Right renal cortex interstitium (tissue), 3 donors: ENCODE measurements at regions not wholly inside any gene's neighbourhood (a gene's known extent, or its start where the extent isn't known, plus 50 kb on each side); places are given as distances from the start of the nearest gene placed in this dataset.
"Not testable (repeated sequence)": the region's sequence is repeated elsewhere in the genome, so short reads cannot be mapped to it uniquely, and the experiment has no call there.

ENCODE experiments used
- DNase-seq, 3 donors: peaks; one replicate each; pipeline ENCODE4 v3.0.0-alpha.2; 2013; ENCODE audit warnings: low read depth in 3 of 3, low spot score in 2 of 3

DNA sequence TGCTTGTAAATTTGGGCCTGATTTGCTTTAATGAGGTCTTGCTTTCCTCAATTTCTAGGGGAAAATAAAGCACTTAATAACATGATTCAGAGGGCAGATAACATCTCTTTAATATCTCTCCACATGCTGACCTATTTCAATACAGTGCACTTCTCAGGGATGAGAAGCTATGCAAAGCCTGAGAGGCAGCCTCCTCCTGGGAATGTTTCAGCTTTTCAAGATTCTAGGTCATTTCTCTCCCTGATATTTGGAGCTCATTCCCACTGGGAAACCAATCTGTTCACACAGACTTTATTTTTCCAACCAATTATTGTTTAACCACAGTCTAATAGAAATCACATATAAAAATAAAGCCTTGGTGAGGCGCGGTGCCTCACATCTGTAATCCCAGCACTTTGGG, 67.0 kb upstream of the LSAMP start:
- DNase-seq = no peak

DNA sequence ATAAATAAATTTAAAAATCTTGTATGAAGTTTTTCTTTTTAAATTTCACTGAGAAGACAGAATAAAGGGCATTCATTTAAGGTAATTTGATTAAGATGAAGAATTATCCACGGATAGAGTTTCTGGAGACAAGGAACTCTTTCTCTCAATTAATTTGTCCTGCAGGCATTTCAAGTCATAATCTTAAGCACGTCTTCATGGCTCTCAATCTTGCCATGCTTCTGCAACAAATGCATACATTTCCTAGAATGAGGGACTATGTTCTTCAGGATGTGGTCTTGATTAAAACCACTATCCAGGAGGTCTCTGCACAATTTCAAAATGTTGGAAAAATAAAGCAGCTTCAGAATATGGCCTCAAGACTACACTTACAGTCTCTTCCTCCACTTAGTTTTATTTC, 67.6 kb upstream of the LSAMP start:
- DNase-seq = no peak

DNA sequence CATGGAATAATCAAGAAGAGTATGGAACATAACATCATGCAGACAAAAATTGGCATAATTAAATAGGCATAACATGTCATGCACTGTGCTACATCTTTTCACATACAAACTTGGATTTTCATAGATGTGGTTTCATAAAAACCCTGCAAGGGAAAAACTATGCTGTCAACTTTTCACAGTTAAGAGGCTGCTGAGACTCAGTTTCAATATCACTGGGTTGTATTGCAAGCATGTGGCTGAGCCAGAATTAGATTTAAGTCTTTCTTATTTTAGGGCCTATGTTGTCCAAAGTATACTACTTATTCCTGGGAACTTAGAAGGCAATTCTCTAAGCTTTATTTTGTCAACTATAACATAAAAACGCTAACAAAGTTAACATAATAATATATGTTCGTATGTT, 70.7 kb upstream of the LSAMP start:
- DNase-seq = no peak

DNA sequence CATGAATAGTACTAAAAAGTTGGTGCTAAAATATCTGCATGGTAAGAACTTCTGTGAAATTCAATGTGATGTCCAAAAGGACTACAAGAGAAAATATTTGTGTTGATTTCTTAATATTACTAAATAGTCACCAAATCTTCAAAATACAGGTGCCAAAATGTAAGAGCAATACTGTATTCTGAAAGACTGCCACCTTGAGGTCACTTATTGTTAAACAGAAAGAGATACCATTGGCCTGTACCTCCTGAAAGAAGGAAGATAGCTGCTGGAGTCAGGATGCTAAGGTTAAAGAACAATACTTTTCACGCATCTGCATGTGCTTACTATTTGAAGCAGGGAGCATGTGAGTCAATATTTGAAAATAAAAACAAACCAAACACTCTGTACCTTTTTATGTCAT, 72.0 kb upstream of the LSAMP start:
- DNase-seq = no peak

DNA sequence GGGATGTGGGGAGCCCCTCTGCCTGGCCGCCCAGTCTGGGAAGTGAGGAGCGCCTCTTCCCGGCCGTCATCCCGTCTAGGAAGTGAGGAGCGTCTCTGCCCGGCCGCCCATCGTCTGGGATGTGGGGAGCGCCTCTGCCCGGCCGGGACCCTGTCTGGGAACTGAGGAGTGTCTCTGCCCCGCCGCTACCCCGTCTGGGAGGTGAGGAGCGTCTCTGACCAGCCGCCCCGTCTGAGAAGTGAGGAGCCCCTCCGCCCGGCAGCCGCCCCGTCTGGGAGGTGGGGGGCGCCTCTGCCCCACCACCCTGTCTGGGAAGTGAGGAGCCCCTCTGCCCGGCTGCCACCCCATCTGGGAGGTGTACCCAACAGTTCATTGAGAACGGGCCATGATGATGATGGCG, 73.8 kb upstream of the LSAMP start:
- DNase-seq = not testable (repeated sequence)

DNA sequence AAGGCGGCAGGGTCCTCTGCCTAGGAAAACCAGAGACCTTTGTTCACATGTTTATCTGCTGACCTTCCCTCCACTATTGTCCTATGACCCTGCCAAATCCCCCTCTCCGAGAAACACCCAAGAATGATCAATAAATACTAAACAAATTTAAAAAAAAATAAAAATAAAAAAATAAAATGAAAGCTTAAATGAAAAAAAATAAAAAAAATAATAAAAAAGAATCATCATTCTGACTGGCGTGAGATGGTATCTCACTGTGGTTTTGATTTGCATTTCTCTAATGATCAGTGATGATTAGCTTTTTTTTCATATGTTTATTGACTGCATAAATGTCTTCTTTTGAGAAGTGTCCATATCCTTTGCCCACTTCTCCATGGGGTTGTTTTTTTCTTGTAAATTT, 74.5 kb upstream of the LSAMP start:
- DNase-seq = not testable (repeated sequence)

DNA sequence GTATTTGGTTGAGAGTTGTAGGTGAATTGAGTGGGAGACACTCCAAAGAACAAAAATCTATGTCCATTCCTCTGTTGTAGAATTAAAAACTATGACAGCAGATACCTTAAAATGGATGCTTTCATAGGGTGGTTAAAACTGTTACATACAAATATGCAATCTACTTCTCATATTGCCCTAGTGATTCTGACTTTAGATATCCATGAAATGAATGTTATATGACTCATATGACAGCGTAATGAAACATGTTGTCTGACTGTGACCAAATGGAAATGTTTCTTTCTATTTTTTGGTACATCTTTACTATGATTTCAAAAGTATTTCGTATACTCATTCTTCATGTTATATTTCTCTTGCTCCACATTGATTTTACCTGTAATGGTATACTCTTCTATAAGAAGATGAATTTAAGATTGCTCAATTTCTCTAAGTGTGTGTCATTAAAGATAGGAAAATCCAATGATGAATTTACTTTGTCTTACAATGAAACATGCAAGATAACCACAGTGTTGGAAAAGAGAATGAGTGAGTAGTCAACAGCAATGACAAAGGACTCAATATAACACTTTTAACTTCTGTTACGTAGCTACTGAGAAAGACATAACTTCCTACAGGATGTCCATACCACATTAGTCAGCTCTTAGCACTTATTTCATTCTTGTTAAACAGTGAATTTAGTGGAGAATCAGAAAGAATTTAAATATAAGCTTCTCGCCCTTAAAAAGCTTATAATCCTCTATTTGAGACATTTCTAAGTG, 79.3 kb upstream of the LSAMP start:
- DNase-seq = no peak

DNA sequence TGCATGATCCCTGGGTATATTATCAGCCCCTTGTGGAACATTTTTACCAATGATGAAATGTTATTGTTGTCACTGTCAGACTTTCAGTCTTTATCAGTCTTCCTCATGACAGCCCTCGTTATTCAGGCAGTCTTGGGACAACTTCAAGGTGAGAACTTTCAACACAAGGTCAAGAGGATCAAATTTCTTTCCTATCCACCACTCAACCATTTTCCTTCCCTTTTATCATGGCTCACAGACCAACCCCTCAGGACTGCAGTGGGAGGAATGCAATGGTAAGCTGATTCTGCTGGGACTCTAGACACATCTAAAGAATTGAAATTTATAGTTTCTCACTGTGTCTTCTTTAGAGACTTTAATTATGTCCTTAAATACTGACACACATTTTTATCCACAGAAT, 107.0 kb upstream of the LSAMP start:
- peak in 2 of 3 donors; percentile 2 to 6 for DNase-seq

DNA sequence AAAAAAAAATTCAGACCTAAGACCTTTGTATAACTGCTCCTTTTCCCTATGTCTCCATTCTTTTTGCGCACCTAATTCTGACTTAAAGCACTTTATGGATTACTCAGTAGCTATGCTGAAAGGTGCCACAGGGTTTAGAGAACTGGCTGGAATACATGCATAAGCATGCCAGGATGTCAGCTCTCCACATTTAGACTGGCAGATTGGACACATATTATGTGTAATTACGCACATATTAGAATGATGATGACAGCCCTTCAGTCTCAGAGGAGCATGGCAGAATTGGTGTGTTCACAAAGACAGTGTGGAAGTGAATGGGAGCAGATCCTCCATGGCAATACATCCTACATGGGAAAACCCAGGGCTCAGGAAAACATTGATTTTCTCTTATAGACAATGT, 108.1 kb upstream of the LSAMP start:
- no peak for DNase-seq

DNA sequence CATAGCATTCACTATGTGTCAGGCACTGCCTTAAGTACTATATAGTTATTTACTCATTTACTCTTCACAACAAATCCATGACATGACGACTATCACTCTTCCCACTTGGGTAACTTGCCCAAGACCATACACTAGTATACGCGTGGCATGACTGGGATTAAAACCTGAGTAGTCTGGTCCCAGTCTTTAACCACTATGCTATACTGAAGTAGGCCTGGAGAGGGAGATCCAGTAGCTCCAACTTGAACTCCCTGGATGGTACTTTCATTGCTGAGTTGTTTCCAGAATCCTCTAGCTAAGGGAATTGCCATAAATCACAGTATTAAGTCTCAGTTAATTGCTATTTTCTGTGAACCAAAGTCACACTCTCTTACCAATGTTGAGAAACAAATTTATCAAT, 116.2 kb upstream of the LSAMP start:
- no peak for DNase-seq

DNA sequence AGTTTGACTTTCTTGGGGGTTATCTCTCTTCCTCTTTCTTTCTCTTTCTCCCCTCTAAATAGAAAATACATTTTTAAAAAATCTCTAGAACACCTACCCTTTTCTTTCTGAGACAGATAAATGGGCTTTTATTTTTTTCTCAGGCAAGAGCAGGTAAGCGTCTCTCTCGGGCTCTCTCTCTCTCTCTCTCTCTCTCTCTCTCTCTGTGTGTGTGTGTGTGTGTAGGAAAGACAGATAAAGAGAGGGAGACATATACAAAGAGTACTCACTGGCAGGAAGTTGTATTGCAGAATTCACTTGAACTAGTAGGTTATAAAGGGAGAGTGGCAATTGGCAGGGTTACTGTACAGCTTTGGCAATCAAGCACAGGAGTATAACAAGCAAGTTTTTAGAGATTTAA, 118.1 kb upstream of the LSAMP start:
- no peak for DNase-seq

DNA sequence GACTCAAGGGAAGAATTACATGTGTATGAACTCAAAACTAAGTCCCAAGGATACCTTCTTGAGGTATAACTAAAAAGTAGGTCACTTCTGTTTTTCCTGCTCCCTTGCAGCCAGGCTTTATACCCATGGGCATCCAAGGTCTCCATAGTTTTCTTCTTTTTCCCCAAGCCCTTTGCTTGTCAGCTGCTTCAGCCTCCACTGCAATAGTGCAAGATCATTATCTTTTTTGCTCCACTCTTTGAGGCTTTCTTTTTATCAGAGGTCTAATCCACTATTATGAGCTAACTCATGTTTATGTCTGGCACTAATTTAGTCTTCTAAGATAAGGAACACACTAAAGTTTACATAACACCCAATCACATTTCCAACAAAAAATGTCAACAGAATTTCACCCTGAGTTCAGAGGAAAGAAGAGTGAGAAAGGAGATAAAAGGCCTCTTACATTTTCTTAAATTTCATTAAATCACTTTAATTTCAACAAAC, 121.2 kb upstream of the LSAMP start:
- DNase-seq = no peak

DNA sequence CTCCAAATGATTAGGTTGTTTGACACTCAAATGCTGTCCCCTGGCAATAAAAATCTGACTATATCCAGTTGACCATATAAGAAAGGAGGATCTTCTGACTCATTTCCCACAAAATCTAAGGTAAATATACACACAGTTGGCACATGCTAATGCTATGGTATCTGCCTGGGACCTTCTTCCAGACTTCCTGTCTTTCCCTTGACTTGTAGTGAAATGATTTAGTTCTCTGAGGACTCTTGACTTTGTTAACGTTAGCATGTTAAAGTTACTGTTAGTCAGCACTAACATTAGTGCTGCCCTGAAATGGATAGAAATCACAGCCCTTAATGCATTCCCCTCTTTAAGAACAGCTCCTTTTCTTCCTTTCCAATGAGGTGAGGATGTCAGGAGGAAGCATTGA, 124.3 kb upstream of the LSAMP start:
- DNase-seq = no peak

DNA sequence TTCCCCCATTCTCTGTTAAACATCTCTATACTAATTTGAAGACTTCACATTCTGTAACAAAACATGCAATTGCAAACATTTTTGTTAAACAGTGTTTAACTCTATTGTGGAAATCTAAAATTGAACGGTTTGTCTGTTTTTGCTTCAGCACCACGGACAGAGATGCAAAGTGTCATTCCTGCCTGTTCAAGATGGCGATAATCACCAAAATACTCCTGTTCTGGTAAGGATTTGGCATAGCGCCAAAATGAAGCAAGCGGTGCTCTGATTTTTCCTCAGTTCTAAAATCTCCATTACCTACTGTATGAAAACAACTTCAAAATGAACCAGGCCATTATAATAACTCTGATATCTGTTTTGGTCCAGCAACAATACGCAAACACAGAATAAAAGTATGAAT, 129.7 kb upstream of the TUSC7 start:
- peak in 1 of 3 donors; percentile 4 for DNase-seq

DNA sequence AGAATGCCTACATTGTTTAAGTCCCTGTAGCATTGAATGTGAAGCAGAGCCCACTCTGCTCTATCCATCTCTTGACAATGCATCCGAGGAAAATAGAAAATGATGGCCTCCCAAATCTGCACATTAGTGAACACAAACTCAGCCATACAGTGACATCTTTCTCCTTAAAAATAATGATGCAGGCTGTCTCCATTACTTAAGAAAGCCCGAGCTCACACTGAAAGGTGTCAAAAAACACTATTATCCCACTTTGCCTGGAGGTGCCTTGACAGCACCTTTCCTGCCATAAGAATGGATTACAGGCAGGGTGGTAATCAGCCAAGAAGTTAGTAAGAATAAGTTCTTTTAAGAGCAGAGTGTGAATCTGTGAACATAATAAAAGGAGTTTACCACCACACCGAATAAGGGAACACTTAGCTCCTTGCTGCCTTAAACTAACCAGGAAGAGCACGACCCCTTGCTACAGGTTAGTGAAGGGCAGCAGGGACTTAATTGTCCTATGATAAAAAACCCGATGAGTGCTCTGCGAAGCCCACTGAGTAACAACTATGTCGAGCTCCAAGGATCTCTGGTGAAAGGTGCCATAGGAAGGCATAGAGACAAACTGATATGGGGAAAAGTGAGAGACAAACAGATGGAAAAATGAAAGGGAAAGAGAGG, 123.2 kb upstream of the TUSC7 start:
- no peak for DNase-seq

DNA sequence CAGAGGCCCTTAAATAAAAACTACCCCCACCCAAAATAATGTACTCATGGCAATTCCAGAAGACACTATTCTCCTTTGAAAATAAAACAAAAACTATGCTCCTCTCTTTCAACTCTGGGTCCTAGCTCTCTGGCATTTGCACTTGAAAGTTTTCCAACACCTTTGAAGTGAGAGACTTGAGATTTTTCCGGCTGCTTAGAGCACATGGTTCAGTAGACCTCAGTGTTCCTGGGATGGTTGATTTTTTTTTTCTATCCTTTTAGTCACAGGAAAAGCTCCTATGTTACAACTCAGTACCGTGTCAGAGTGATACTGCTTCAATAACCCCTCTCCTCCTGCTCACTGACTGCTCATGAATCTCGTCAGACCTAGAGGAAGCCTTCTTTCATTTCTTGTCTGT, 118.3 kb upstream of the TUSC7 start:
- no peak for DNase-seq

DNA sequence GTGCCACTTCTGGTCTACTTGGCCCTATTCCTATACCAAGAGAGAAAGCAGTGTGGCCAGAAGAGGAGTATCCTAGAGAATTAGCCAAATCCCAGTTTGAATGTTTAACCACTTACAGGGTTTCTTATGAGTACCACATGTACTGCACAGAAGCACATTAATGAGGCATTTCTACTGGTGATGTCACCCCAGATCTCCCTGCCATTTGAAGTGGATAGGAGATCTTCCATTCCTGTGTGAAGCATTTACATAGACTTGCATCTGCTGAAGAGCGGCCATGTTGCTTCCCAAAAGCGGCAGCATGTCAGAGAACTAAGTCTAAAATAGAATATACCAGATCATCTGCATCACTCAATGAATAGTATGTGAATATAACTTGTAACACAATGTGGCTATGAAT, 108.4 kb upstream of the TUSC7 start:
- DNase-seq = no peak

DNA sequence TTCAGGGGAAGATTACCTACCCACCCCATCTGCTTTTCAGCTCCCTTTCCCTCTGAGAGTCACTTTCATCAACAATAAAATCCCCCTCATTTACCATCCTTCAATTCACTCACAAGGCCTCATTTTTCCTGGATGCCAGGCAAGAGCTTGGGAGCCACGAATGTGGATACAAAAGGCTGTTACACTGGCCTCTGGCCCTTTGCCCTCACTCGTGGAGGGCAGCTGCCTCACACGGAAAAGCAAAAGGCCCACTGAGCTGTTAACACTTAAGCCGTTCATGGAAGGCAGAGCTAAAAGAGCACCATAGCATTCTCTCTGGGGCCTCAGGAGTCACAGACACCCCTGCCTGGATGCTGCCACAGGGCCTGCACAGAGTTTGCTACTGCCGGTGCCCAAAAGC, 102.4 kb upstream of the TUSC7 start:
- DNase-seq = no peak

DNA sequence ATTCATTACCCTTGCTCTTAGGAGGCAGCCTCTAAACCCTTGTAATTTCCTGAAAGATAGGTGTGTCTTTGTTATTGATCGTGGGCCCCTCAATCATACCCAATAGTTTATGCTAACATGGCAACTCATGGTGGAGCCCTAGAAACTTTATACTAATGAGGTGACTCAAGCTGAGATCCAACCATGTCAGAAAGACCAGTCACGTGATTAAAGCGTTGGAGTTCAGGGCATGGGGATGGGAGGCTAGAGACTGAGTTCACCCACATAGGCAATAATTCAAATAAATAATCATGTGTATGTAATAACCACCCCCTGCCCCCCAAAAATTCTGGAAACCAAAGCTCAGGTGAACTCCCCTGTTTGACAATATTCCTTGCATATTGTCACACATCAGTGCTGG, 99.5 kb upstream of the TUSC7 start:
- DNase-seq = no peak

DNA sequence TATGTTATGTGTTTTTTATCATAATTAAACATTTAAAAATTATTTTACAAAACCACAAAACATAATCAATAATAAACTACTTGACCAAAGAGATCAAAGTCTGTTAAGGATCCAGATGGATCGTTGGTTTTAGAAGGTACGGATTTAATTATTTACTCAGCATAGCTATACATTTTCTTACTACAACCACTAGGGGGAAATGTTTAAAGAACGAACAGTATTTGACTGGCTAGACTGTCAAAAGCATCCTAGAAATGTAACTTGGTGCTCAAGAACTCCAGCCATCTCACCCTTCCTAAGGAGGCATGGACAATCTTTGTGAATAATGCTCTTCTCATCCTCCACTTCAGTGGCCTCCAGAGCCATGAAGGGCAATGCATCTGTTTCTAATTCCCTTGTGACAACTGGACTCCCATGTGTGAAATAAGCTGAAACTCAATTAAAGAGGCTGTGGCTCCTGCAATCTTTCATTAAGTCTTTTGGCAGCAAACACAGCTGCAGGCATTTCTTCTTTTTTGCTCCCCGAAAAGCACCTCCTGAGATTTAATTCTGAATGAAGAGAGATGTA, 94.7 kb upstream of the TUSC7 start:
- no peak for DNase-seq

DNA sequence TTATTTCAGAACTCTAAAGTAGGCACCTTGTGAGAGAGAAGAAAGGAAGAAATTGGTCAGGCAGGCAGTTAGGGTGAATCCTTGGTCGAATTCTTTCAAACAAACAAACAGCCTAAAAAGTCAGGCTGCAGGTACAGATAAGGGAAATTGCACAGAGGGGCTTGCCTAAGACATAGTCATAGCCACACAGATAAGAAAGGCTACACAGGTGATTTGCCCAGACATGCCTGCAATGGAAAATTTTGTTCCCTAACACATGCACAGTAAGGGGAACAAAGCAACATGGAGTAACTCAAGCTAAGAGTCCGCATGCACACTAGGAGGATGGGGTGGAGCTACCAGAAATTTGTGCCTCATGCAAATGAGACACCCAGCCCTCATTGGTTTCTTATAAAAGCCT, 91.4 kb upstream of the TUSC7 start:
- no peak for DNase-seq

DNA sequence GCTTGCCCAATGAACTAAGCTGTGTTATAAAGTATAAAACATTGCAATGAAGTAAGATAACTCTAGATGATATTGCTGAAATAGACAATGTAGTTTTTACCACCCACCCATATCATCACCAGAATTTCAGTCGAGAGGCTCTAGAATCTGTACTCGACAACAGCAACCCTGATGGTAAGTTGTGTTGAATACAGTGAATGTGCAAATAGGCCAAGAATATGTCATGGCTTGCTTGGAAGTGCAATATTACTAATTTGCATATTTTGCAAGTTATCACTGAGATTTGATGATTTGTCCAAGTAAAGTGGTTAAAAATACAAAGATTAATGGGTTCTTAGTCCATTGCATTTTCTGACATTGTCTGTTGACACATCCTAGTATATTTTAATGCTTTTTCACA, 90.6 kb upstream of the TUSC7 start:
- DNase-seq = no peak
